Panc1 (cell line): ENCODE measurements at regions not wholly inside any gene's neighbourhood (a gene's known extent, or its start where the extent isn't known, plus 50 kb on each side); places are given as distances from the start of the nearest gene placed in this dataset.
"Not testable (repeated sequence)": the region's sequence is repeated elsewhere in the genome, so short reads cannot be mapped to it uniquely, and the experiment has no call there.

ENCODE experiments used
- POLR2AphosphoS5 ChIP-seq: IDR thresholded peaks from 2 replicates; pipeline ENCODE4 v1.6.1; 2012; ENCODE audit warnings: mild to moderate bottlenecking, low read depth, low read length, moderate library complexity
- SIN3A ChIP-seq: IDR thresholded peaks from 2 replicates; pipeline ENCODE4 v1.6.1; 2012; ENCODE audit warnings: low read depth, mild to moderate bottlenecking, low read length, moderate library complexity, borderline replicate concordance; ENCODE audit not compliant: insufficient read depth
- TCF7L2 ChIP-seq: IDR thresholded peaks from 2 replicates; pipeline ENCODE4 v1.6.1; 2011; ENCODE audit warnings: mild to moderate bottlenecking, low read depth, low read length, inconsistent platforms
- TF ChIP-seq, protein P1 (sequence below): fragments of 450-650 bp; IDR thresholded peaks from 2 replicates; pipeline ENCODE4 v1.5.1; 2017; ENCODE audit warnings: mild to moderate bottlenecking
- TF ChIP-seq, protein P2 (sequence below), 2 experiments: IDR thresholded peaks; 2 replicates each; pipeline ENCODE4 v1.6.1; 2011 to 2012; ENCODE audit warnings: low read depth in 2 of 2, control low read depth in 1 of 2, low read length in 1 of 2, mild to moderate bottlenecking in 1 of 2, moderate library complexity in 1 of 2; ENCODE audit not compliant: insufficient read depth in 1 of 2

DNA sequence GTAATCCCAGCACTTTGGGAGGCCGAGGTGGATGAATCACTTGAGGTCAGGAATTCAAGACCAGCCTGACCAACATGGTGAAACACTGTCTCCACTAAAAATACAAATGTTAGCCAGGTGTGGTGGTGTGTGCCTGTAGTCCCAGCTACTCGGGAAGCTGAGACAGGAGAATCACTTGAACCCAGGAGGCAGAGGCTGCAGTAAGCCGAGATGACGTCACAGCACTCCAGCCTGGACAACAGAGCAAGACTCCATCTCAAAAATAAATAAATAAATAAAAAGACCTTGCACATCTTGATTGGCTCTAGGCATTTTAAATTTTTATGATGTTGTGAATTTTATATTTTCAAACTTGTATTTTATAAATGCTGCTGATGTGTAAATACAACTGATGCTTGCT, 141.7 kb downstream of the ARRDC3 start:
- TF ChIP-seq, protein P1, sequence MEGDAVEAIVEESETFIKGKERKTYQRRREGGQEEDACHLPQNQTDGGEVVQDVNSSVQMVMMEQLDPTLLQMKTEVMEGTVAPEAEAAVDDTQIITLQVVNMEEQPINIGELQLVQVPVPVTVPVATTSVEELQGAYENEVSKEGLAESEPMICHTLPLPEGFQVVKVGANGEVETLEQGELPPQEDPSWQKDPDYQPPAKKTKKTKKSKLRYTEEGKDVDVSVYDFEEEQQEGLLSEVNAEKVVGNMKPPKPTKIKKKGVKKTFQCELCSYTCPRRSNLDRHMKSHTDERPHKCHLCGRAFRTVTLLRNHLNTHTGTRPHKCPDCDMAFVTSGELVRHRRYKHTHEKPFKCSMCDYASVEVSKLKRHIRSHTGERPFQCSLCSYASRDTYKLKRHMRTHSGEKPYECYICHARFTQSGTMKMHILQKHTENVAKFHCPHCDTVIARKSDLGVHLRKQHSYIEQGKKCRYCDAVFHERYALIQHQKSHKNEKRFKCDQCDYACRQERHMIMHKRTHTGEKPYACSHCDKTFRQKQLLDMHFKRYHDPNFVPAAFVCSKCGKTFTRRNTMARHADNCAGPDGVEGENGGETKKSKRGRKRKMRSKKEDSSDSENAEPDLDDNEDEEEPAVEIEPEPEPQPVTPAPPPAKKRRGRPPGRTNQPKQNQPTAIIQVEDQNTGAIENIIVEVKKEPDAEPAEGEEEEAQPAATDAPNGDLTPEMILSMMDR = not testable (repeated sequence)
- not testable (repeated sequence) for TF ChIP-seq POLR2AphosphoS5, TCF7L2, SIN3A
- TF ChIP-seq, protein P2, sequence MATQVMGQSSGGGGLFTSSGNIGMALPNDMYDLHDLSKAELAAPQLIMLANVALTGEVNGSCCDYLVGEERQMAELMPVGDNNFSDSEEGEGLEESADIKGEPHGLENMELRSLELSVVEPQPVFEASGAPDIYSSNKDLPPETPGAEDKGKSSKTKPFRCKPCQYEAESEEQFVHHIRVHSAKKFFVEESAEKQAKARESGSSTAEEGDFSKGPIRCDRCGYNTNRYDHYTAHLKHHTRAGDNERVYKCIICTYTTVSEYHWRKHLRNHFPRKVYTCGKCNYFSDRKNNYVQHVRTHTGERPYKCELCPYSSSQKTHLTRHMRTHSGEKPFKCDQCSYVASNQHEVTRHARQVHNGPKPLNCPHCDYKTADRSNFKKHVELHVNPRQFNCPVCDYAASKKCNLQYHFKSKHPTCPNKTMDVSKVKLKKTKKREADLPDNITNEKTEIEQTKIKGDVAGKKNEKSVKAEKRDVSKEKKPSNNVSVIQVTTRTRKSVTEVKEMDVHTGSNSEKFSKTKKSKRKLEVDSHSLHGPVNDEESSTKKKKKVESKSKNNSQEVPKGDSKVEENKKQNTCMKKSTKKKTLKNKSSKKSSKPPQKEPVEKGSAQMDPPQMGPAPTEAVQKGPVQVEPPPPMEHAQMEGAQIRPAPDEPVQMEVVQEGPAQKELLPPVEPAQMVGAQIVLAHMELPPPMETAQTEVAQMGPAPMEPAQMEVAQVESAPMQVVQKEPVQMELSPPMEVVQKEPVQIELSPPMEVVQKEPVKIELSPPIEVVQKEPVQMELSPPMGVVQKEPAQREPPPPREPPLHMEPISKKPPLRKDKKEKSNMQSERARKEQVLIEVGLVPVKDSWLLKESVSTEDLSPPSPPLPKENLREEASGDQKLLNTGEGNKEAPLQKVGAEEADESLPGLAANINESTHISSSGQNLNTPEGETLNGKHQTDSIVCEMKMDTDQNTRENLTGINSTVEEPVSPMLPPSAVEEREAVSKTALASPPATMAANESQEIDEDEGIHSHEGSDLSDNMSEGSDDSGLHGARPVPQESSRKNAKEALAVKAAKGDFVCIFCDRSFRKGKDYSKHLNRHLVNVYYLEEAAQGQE (IDR thresholded peaks at IDR 0.05; ENCODE audit: insufficient read depth in 1 of 2, low read depth in 2 of 2, low read length in 1 of 2) = not testable (repeated sequence)
